Parathyroid adenoma (tissue), 2 donors: ENCODE measurements at regions not wholly inside any gene's neighbourhood (a gene's known extent, or its start where the extent isn't known, plus 50 kb on each side); places are given as distances from the start of the nearest gene placed in this dataset.

Experiments
- H2AFZ ChIP-seq: fragments of 300-600 bp; sonication (generic); one replicate; pipeline ENCODE4 v1.7.0; 2017; ENCODE audit warnings: antibody characterized with exemption, mild to moderate bottlenecking
- H3K27ac ChIP-seq: fragments of 300-600 bp; sonication (generic); one replicate; pipeline ENCODE4 v1.7.0; 2017
- H3K27me3 ChIP-seq: fragments of 300-600 bp; sonication (generic); one replicate; pipeline ENCODE4 v1.7.0; 2017; ENCODE audit warnings: low read length; ENCODE audit not compliant: control insufficient read depth, insufficient read depth
- H3K36me3 ChIP-seq: fragments of 300-600 bp; sonication (generic); one replicate; pipeline ENCODE4 v1.7.0; 2017; ENCODE audit warnings: low read length; ENCODE audit not compliant: control insufficient read depth, insufficient read depth
- H3K4me1 ChIP-seq: fragments of 300-600 bp; sonication (generic); one replicate; pipeline ENCODE4 v1.7.0; 2017; ENCODE audit warnings: control low read depth
- H3K4me2 ChIP-seq: fragments of 300-600 bp; sonication (generic); one replicate; pipeline ENCODE4 v1.7.0; 2017; ENCODE audit warnings: low read length
- H3K4me3 ChIP-seq: fragments of 300-600 bp; sonication (generic); one replicate; pipeline ENCODE4 v1.7.0; 2017; ENCODE audit warnings: low read depth, low read length
- H3K79me2 ChIP-seq: fragments of 300-600 bp; sonication (generic); one replicate; pipeline ENCODE4 v1.7.0; 2017; ENCODE audit warnings: control low read depth
- H3K9ac ChIP-seq: fragments of 300-600 bp; sonication (generic); one replicate; pipeline ENCODE4 v1.7.0; 2017; ENCODE audit warnings: mild to moderate bottlenecking
- H3K9me3 ChIP-seq: fragments of 300-600 bp; sonication (generic); one replicate; pipeline ENCODE4 v1.7.0; 2017; ENCODE audit warnings: low read length; ENCODE audit not compliant: control insufficient read depth
- TF ChIP-seq, protein P1 (sequence below): fragments of 300-600 bp; sonication (generic); IDR thresholded peaks from one replicate; pipeline ENCODE4 v1.7.0; 2017; ENCODE audit warnings: antibody characterized with exemption, mild to moderate bottlenecking
- donor health status: primary hyperparathyroidism.

- Histone ChIP-seq H3K79me2 (no peaks in the 10 kb centered on the region), H3K36me3 (no peaks in the 10 kb centered on the region), H3K4me3 (no peak overlapping the region), H2AFZ (no peak overlapping the region), H3K9ac (no peak overlapping the region), H3K27ac (no peak overlapping the region), H3K9me3 (no peaks in the 10 kb centered on the region), H3K27me3 (no peaks in the 10 kb centered on the region), H3K4me2 (no peak overlapping the region), H3K4me1 (peaks cover 5% of the 10 kb centered on the region)
- TF ChIP-seq, protein P1, sequence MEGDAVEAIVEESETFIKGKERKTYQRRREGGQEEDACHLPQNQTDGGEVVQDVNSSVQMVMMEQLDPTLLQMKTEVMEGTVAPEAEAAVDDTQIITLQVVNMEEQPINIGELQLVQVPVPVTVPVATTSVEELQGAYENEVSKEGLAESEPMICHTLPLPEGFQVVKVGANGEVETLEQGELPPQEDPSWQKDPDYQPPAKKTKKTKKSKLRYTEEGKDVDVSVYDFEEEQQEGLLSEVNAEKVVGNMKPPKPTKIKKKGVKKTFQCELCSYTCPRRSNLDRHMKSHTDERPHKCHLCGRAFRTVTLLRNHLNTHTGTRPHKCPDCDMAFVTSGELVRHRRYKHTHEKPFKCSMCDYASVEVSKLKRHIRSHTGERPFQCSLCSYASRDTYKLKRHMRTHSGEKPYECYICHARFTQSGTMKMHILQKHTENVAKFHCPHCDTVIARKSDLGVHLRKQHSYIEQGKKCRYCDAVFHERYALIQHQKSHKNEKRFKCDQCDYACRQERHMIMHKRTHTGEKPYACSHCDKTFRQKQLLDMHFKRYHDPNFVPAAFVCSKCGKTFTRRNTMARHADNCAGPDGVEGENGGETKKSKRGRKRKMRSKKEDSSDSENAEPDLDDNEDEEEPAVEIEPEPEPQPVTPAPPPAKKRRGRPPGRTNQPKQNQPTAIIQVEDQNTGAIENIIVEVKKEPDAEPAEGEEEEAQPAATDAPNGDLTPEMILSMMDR, result no peak
These were observed 208.1 kb upstream of the NR2F2 start for GRCh38 chr15:96122077-96123027.

GRCh38 chr15:96123028-96123400 lies 207.5 kb upstream of the NR2F2 start:
- H3K9me3 ChIP-seq, result no peaks in the 10 kb centered on the region
- H3K27ac ChIP-seq, result no peak overlapping the region
- no peaks in the 10 kb centered on the region for H3K27me3 ChIP-seq
- no peak overlapping the region for H2AFZ ChIP-seq
- H3K4me2 ChIP-seq, result no peak overlapping the region
- TF ChIP-seq, protein P1, result no peak
- H3K79me2 ChIP-seq, result no peaks in the 10 kb centered on the region
- H3K4me3 ChIP-seq, result no peak overlapping the region
- no peak overlapping the region for H3K9ac ChIP-seq
- H3K4me1 ChIP-seq, result peaks cover 5% of the 10 kb centered on the region
- H3K36me3 ChIP-seq, result no peaks in the 10 kb centered on the region

DNA sequence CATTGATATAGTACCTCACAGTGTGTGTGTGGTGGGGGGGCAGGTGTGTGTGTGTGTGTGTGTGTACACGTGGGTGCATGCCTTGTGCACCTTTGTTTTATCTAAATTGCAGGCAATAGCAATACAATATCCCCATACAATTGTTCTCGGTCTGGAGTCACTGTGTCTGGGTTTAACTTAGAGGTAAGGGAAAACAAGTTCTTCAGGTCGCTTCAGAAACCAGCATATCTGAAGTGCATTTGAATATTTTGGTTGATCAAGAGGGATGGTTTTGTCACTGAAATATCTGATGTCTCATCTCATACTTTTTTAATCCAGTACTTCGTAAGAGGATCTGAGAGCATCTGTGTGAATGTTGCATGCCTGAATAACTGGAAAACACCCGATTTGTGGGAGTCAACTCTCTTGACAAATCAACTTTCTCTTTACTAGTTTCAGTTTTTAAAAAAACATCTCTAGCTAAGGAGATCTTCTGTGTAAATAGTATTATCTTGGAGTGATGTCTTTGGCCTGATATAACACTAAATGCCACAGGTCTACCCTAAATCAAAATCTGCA lies 206.8 kb upstream of the NR2F2 start:
- Histone ChIP-seq H3K79me2 (no peaks in the 10 kb centered on the region), H3K27me3 (no peaks in the 10 kb centered on the region), H3K4me2 (no peak overlapping the region), H3K36me3 (no peaks in the 10 kb centered on the region), H3K9me3 (no peaks in the 10 kb centered on the region), H3K9ac (no peak overlapping the region), H3K4me1 (peaks cover 5% of the 10 kb centered on the region), H3K4me3 (no peak overlapping the region), H3K27ac (no peak overlapping the region), H2AFZ (no peak overlapping the region)
- TF ChIP-seq, protein P1, result no peak

DNA sequence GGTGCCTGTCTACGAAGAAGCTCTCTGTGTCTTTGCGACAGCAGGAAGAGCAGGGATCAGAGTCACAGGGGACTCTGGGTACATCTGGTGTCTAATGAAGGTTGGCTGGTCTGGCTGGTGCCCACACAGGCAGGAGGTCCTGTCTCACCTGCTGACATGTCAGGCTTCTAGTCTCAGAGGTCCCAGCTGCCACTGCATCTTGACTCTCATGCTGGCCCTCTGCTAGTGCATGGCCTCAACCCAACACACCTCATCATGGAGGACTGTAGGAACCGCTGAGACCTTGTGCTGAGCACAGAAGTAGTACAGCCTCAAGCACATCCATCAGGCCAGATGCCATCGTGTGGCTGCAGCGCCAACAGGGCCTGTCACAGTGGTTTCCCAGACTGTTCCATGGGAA lies 206.1 kb upstream of the NR2F2 start:
- Histone ChIP-seq H3K27ac (no peak overlapping the region), H3K9ac (no peak overlapping the region), H3K4me1 (peaks cover 5% of the 10 kb centered on the region), H2AFZ (no peak overlapping the region), H3K36me3 (no peaks in the 10 kb centered on the region), H3K27me3 (no peaks in the 10 kb centered on the region), H3K9me3 (no peaks in the 10 kb centered on the region), H3K4me2 (no peak overlapping the region), H3K4me3 (no peak overlapping the region), H3K79me2 (no peaks in the 10 kb centered on the region)
- TF ChIP-seq, protein P1, result no peak
